Karpas-422 (cell line): ENCODE measurements at regions not wholly inside any gene's neighbourhood (a gene's known extent, or its start where the extent isn't known, plus 50 kb on each side); places are given as distances from the start of the nearest gene placed in this dataset.

Experiments used
- DNase-seq: peaks from one replicate; pipeline ENCODE4 v3.0.0-alpha.2; 2015
- H2AFZ ChIP-seq: fragments of 200-600 bp; sonication (generic); 2 replicates; pipeline ENCODE4 v1.6.1; 2014; ENCODE audit warnings: antibody characterized with exemption, low read length, mixed read lengths
- H3K27ac ChIP-seq: fragments of 200-600 bp; sonication (generic); 2 replicates; pipeline ENCODE4 v1.5.1; 2014; ENCODE audit warnings: mild to moderate bottlenecking, low read length, moderate library complexity
- H3K27me3 ChIP-seq: fragments of 200-600 bp; sonication (generic); 2 replicates; pipeline ENCODE4 v1.6.1; 2014; ENCODE audit warnings: low read length, mixed read lengths
- H3K36me3 ChIP-seq: fragments of 200-600 bp; sonication (generic); 2 replicates; pipeline ENCODE4 v1.6.1; 2014; ENCODE audit warnings: low read length, mixed read lengths; ENCODE audit not compliant: insufficient read depth
- H3K4me1 ChIP-seq: fragments of 200-600 bp; sonication (generic); 2 replicates; pipeline ENCODE4 v1.6.1; 2014; ENCODE audit warnings: mild to moderate bottlenecking, low read length, mixed read lengths
- H3K4me2 ChIP-seq: fragments of 200-600 bp; sonication (generic); 2 replicates; pipeline ENCODE4 v1.6.1; 2014; ENCODE audit warnings: low read length, low read depth, mild to moderate bottlenecking; ENCODE audit not compliant: poor library complexity, severe bottlenecking
- H3K4me3 ChIP-seq: fragments of 200-600 bp; sonication (generic); 2 replicates; pipeline ENCODE4 v1.5.1; 2014; ENCODE audit warnings: mild to moderate bottlenecking, antibody characterized with exemption, low read length, mixed read lengths
- H3K79me2 ChIP-seq: fragments of 200-600 bp; sonication (generic); 2 replicates; pipeline ENCODE4 v1.6.1; 2014; ENCODE audit warnings: mild to moderate bottlenecking, low read length, mixed read lengths
- H3K9ac ChIP-seq: fragments of 200-600 bp; sonication (generic); 2 replicates; pipeline ENCODE4 v1.6.0; 2014; ENCODE audit warnings: low read length
- H3K9me2 ChIP-seq: fragments of 200-600 bp; sonication (generic), shearing (Covaris generic); replicated peaks from 2 replicates; pipeline ENCODE4 v1.6.0; 2014; ENCODE audit warnings: mild to moderate bottlenecking, low read length, moderate library complexity; ENCODE audit not compliant: insufficient read depth
- H3K9me3 ChIP-seq: fragments of 300-700, 200-600 bp; sonication (generic); 2 replicates; pipeline ENCODE4 v1.6.1; 2014; ENCODE audit warnings: low read length, mixed read lengths
- H4K20me1 ChIP-seq: fragments of 200-600 bp; sonication (generic); 2 replicates; pipeline ENCODE4 v1.6.1; 2014; ENCODE audit warnings: mild to moderate bottlenecking, antibody characterized with exemption, low read length, low read depth; ENCODE audit not compliant: insufficient read depth

DNA sequence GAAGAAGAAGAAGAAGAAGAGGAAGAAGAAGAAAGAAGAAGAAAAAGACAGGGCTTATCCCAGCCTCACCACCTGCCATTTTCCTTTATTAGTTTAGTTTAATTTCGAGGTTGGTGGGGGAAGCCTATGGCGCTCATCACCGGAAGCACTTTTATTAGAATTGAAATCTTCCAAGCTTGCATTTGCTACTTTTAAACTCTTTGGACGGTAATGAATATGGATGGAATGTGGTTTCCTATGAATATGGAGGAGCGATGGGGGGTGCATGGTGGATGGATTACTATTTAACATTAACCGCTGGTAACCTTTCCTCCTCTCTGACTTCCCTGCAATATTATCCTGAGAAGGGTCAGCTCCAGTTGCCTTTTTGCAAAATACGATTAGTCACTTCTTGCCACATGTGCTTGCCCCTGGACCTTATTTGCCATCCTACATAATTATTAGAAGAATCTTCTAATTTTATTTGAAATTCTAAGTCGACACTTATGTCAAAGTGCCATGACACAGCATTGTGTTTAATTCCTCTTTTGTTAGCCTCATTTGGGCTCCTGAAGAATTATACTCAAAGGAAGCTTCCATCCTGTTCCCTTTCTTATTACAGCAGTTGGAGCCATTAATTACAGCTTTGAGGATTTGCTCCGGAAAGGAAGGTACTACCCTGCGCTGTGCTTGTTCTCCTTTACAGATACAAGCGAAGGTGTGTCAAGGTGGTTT is 424.5 kb downstream of the VRK1 start:
- Histone ChIP-seq H4K20me1 (no peaks in the 10 kb centered on the region), H3K9me3 (no peaks in the 10 kb centered on the region), H3K27me3 (no peaks in the 10 kb centered on the region; the same call in 1 of the 2 replicates), H3K79me2 (no peaks in the 10 kb centered on the region), H3K9ac (no peak overlapping the region), H3K4me1 (peaks cover 16% of the 10 kb centered on the region), H3K9me2 (no peaks in the 10 kb centered on the region), H3K4me3 (no peak overlapping the region), H2AFZ (no peak overlapping the region), H3K4me2 (no peak overlapping the region), H3K27ac (no peak overlapping the region), H3K36me3 (no peaks in the 10 kb centered on the region)
- DNase-seq, result no peak

DNA sequence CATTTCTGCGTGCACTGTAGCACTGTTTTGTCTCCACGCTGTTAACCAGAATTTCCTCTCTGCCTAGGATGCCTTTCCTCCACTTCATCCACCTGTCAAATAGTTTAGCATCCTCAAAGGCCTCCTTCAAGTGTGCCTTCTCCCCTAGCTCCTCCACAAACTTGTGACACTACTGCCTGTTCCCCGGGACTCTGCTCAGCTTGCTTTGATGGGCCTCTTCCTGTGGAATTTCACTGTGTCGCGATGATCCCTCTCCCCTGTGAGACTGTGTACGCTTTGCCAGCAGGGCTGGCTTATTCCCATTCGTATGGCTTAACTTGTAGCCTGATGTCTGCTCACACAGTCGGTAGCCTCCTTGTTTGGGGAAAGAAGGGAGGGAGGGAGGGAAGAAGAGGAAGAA is 426.8 kb downstream of the VRK1 start:
- Histone ChIP-seq H2AFZ (peak overlapping the region; percentile 52; the same call in 1 of the 2 replicates), H3K9me3 (no peaks in the 10 kb centered on the region), H3K4me2 (peak overlapping the region; percentile 42), H4K20me1 (no peaks in the 10 kb centered on the region), H3K4me3 (peak overlapping the region; percentile 14; the same call in 1 of the 2 replicates), H3K9ac (peak overlapping the region; percentile 33; the same call in 1 of the 2 replicates), H3K27ac (0 out of 2 replicates have a peak overlapping the region, but pooled peaks have one; percentile 17), H3K9me2 (no peaks in the 10 kb centered on the region), H3K27me3 (no peaks in the 10 kb centered on the region; the same call in 1 of the 2 replicates), H3K79me2 (no peaks in the 10 kb centered on the region), H3K36me3 (no peaks in the 10 kb centered on the region), H3K4me1 (peaks cover 16% of the 10 kb centered on the region)
- DNase-seq, result no peak

DNA sequence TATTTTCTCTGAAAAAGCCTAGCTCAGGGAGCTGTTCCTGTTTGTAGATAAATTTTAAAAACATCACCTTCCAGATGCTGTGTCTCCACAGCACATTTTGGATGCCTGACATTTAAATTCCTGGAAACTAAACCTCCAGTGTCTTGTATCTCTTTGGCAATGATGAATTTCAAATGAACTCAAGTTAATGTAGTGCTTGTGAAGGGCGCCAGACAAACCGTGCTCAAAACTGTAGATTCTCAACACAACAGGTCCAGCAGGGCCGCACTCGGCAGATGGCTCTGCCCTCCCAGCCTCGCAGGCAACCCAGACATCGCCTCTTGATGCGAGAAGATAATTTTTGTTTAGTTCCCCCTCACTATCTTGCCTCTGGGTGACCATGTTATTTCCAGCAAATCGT is 432.9 kb downstream of the VRK1 start:
- Histone ChIP-seq H4K20me1 (no peaks in the 10 kb centered on the region), H3K9me3 (no peaks in the 10 kb centered on the region), H3K4me1 (no peaks in the 10 kb centered on the region)

DNA sequence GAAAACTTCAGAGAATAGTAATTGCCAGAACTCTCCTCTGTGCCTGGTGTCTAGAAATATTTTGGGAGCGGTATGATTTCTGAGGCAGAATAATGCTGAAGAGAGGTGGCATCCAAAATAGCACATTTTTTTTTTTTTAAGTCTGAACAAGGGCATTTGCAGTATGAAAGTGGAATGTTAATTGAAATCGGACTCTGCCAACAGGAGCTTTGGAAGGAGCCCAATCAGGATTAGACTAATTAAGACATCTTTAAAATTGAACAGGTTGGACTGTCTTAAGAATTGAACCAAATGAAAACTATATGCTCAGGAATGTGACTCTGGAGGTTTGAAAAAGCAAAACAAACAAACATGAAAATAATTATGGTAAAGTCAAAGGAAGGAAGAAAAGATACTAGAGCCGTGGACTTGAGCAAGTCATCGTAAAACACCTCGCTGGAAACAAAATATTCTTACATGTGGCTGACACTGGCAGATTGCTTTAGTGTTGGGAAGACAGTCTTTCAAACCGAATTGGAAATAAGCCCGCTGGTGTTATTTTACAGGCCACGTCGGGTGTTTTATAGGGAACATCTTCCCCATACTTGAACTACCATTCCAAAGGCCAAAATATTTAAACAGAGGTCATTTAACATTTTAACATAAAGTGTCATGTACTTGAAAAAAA is 436.3 kb downstream of the VRK1 start:
- Histone ChIP-seq H3K4me3 (no peak overlapping the region), H3K27ac (no peak overlapping the region), H3K9me3 (no peaks in the 10 kb centered on the region), H3K9ac (no peak overlapping the region), H3K4me2 (no peak overlapping the region), H4K20me1 (no peaks in the 10 kb centered on the region), H3K4me1 (no peaks in the 10 kb centered on the region), H3K27me3 (no peaks in the 10 kb centered on the region), H3K79me2 (no peaks in the 10 kb centered on the region), H2AFZ (no peak overlapping the region), H3K9me2 (no peaks in the 10 kb centered on the region), H3K36me3 (no peaks in the 10 kb centered on the region)
- no peak for DNase-seq

More for the DNA sequence above, 432.9 kb downstream of the VRK1 start:
- Histone ChIP-seq H3K4me3 (no peak overlapping the region), H3K36me3 (no peaks in the 10 kb centered on the region), H2AFZ (no peak overlapping the region), H3K27me3 (no peaks in the 10 kb centered on the region), H3K79me2 (no peaks in the 10 kb centered on the region), H3K9me2 (no peaks in the 10 kb centered on the region), H3K27ac (no peak overlapping the region), H3K4me2 (no peak overlapping the region), H3K9ac (no peak overlapping the region)
- DNase-seq, result no peak

DNA sequence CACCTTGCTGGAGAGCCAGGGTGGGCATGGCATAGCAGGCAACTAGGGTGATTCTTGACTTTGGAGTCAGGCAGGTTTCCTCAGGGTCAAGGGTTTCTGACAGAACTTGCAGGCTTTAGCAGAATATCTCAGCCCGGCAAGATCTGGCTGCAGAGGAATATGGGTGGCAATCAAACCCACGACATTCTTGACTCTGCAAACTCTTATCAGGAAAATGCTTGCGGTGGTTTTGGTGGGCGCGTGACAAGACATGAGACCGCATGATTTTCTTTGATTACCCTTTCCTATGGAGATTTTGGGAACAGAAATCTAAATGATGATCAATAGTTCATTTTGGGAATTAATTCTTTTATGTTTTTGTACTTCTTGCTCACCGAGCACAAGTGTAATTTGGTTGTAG is 449.5 kb downstream of the VRK1 start:
- H3K4me3 ChIP-seq, result no peak overlapping the region
- no peaks in the 10 kb centered on the region for H3K36me3 ChIP-seq
- DNase-seq, result no peak
- H3K9ac ChIP-seq, result no peak overlapping the region
- H3K27me3 ChIP-seq, result no peaks in the 10 kb centered on the region
- no peaks in the 10 kb centered on the region for H3K9me2 ChIP-seq
- H3K4me2 ChIP-seq, result no peak overlapping the region
- no peak overlapping the region for H2AFZ ChIP-seq
- no peaks in the 10 kb centered on the region for H4K20me1 ChIP-seq
- no peaks in the 10 kb centered on the region for H3K79me2 ChIP-seq
- no peaks in the 10 kb centered on the region for H3K9me3 ChIP-seq
- H3K4me1 ChIP-seq, result peaks cover 2% of the 10 kb centered on the region; the same call in 1 of the 2 replicates
- no peak overlapping the region for H3K27ac ChIP-seq

DNA sequence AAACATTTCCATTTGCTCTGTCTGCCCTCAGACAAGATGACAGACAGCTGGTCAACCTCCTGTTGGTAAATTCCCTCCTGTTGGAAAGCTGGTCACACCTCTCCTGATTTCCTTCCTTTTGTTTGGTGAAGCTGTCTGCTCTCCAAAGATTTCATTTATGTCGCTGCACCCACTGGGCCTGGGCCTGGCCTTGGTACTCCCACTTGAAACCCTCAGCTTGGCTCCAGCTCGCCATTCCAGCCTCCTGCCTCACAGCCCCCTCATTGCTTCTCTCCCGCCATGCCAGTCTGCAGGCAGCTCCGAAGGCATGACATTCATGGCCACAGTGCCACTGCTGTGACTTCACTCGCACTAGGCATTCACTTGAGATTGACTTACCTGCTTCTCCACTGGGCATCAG is 451.8 kb downstream of the VRK1 start:
- no peak overlapping the region for H2AFZ ChIP-seq
- no peak overlapping the region for H3K4me2 ChIP-seq
- H3K36me3 ChIP-seq, result no peaks in the 10 kb centered on the region
- no peaks in the 10 kb centered on the region for H3K9me3 ChIP-seq
- H3K4me3 ChIP-seq, result no peak overlapping the region
- no peaks in the 10 kb centered on the region for H4K20me1 ChIP-seq
- H3K79me2 ChIP-seq, result no peaks in the 10 kb centered on the region
- H3K4me1 ChIP-seq, result peaks cover 12% of the 10 kb centered on the region
- H3K27me3 ChIP-seq, result no peaks in the 10 kb centered on the region
- H3K9ac ChIP-seq, result no peak overlapping the region
- H3K9me2 ChIP-seq, result no peaks in the 10 kb centered on the region
- no peak for DNase-seq
- no peak overlapping the region for H3K27ac ChIP-seq

DNA sequence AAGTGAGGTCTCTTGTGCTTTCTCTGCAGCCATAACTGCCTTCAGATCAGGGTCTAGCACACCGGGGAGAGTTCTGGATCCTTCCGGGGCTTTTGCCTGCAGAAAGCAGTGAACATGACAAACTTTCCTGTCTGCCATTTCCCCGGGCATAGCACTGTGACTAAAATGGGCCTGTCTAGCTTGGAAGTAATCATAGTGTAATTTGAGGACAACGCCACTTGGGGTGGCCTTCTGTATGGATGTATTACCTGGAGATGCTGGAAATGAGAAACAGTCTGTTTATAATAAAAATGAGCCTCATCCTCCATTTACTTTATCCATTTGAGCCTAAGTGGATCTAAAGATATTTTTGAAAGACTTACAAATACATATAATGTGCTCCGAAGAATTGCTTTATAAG is 453.7 kb downstream of the VRK1 start:
- H3K79me2 ChIP-seq, result no peaks in the 10 kb centered on the region
- H3K4me2 ChIP-seq, result no peak overlapping the region
- H4K20me1 ChIP-seq, result no peaks in the 10 kb centered on the region
- H2AFZ ChIP-seq, result no peak overlapping the region
- H3K36me3 ChIP-seq, result no peaks in the 10 kb centered on the region
- H3K9me2 ChIP-seq, result no peaks in the 10 kb centered on the region
- no peak overlapping the region for H3K4me3 ChIP-seq
- H3K4me1 ChIP-seq, result peaks cover 12% of the 10 kb centered on the region
- H3K9me3 ChIP-seq, result no peaks in the 10 kb centered on the region
- DNase-seq, result no peak
- no peak overlapping the region for H3K9ac ChIP-seq
- H3K27ac ChIP-seq, result no peak overlapping the region
- no peaks in the 10 kb centered on the region for H3K27me3 ChIP-seq

DNA sequence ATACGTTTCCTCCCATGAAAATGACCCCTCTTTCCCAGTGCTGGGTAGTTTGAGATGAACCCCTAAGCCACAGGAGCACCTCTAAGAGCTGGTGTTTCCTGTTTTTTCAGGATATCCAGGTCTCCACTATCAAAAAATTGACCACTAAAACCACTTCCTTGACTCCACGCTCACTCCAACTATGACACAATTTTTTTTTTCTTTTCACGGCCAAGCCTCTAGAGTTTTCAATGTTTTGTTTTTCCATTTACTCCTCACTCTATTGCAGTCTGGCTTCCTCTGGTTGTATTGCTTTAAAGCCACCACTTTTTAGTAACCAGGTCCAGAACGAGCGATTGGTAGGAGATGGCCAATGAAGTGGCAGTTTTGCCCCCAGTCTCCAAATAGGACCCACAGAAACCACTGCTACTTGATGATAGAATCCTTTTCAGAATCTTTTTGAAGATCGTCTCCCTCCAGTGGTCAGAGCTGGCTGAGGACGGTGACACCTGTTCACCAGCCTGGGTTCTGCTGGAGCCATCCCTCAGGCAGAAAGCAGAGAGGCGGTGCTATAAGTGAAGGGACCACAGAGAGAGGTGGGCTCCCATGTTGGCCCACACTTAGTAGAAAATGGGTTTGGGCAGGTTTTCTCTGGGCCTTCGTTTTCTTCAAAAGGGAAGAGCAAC is 454.4 kb downstream of the VRK1 start:
- Histone ChIP-seq H3K27ac (no peak overlapping the region), H3K4me2 (no peak overlapping the region), H3K9me3 (no peaks in the 10 kb centered on the region), H3K9me2 (no peaks in the 10 kb centered on the region), H3K4me1 (peaks cover 12% of the 10 kb centered on the region), H3K4me3 (no peak overlapping the region), H3K36me3 (no peaks in the 10 kb centered on the region), H3K9ac (no peak overlapping the region), H4K20me1 (no peaks in the 10 kb centered on the region), H3K27me3 (no peaks in the 10 kb centered on the region), H3K79me2 (no peaks in the 10 kb centered on the region), H2AFZ (no peak overlapping the region)
- peak; percentile 55 for DNase-seq
